ENCODE measurements at regions not wholly inside any gene's neighbourhood (a gene's known extent, or its start where the extent isn't known, plus 50 kb on each side); places are given as distances from the start of the nearest gene placed in this dataset.
"Not testable (repeated sequence)": the region's sequence is repeated elsewhere in the genome, so short reads cannot be mapped to it uniquely, and the experiment has no call there.

DNA sequence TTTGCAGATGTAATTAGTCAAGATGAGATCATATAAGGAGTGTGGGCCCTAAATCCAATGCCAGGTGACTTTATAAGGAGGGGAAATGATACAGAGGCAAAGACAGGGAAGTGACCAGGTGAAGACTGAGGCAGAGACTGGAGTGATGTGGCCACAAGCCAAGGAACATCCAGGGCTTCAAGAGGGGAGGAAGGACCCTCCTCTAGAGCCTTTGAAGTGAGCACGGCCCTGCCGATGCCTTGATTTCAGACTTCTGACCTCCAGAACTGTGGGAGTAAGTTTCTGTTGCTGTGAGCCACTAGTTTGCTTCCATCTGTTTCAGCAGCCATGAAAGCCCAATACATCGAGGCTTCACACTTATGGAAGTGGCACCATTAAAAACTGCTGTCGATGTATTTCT, 78.7 kb downstream of the SHANK2 start:
- no peaks in the 10 kb centered on the region for H3K4me1 Mint-ChIP-seq
- no peak overlapping the region for H3K27ac Mint-ChIP-seq
- H3K9me3 Mint-ChIP-seq: peaks cover 2% of the 10 kb centered on the region
- no peak overlapping the region for H3K4me3 Mint-ChIP-seq
- ATAC-seq (ENCODE audit: low read depth) (no peak), DNase-seq (no peak)
- H3K36me3 Mint-ChIP-seq: peaks cover 2% of the 10 kb centered on the region
- no peaks in the 10 kb centered on the region for H3K27me3 Mint-ChIP-seq
- POLR2A ChIA-PET: no interaction called here

DNA sequence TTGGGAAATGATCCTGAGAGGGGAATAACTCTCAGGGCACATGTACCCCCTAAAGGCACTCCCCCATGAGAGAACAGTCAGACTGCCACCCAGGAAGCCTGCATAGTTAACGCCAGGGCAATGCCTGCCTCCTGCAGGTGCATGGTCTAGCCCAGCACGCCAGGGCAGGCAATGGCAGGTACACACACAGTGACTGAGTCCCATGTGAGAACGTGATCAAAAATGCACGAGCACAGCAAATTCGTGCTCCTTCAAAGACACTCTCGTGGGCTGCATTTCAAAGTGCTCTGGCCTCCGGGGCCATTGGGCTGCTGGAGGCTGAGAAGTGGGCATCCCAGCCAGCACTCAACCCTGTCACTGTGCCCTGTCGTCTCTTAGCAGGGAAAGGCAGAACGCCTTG, 79.7 kb downstream of the SHANK2 start:
- H3K36me3 Mint-ChIP-seq: peaks cover 2% of the 10 kb centered on the region
- no peak overlapping the region for H3K27ac Mint-ChIP-seq
- no peak overlapping the region for H3K4me3 Mint-ChIP-seq
- no peaks in the 10 kb centered on the region for H3K27me3 Mint-ChIP-seq
- ATAC-seq (ENCODE audit: low read depth) (no peak), DNase-seq (no peak)
- H3K4me1 Mint-ChIP-seq: no peaks in the 10 kb centered on the region
- peaks cover 2% of the 10 kb centered on the region for H3K9me3 Mint-ChIP-seq
- POLR2A ChIA-PET: interaction anchor here (0.7 kb wide), 1 partner anchor 9 kb away, joined by 4 read pairs; no protein-coding TSS in a partner anchor

DNA sequence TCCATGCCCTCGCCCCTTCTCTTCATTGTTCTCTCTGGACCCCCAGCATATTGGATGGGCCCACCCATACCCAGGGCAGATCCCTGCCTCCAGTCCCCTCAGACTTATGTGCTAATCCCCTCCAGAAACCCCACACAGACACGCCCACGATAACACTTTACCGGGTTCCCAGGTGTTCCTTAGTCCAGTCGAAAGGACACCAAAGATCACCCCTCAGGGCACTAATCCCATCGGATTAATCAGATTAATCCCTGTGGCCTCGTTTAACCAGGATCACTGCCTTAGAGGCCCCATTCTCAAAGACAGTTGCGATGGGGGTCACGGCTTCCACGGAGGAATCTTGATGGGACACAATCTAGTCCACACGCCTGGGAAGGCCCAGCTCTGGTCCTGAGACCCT, 80.8 kb downstream of the SHANK2 start:
- Mint-ChIP-seq H3K27ac (no peak overlapping the region), H3K9me3 (peaks cover 2% of the 10 kb centered on the region), H3K27me3 (no peaks in the 10 kb centered on the region), H3K36me3 (peaks cover 2% of the 10 kb centered on the region), H3K4me3 (no peak overlapping the region), H3K4me1 (no peaks in the 10 kb centered on the region)
- DNase-seq: no peak
- ATAC-seq (ENCODE audit: low read depth): no peak
- POLR2A ChIA-PET: no interaction called here

- Mint-ChIP-seq H3K27ac (no peak overlapping the region), H3K27me3 (no peaks in the 10 kb centered on the region), H3K4me3 (no peak overlapping the region), H3K9me3 (peaks cover 2% of the 10 kb centered on the region), H3K36me3 (peaks cover 2% of the 10 kb centered on the region), H3K4me1 (no peaks in the 10 kb centered on the region)
- DNase-seq (no peak), ATAC-seq (ENCODE audit: low read depth) (no peak)
- POLR2A ChIA-PET: no interaction called here
These were observed 81.6 kb downstream of the SHANK2 start for GRCh38 chr11:71170624-71171423.

GRCh38 chr11:71169313-71169712, 83.1 kb downstream of the SHANK2 start:
- ATAC-seq (ENCODE audit: low read depth) (no peak), DNase-seq (no peak)
- H3K27me3 Mint-ChIP-seq: no peaks in the 10 kb centered on the region
- H3K4me1 Mint-ChIP-seq: no peaks in the 10 kb centered on the region
- H3K4me3 Mint-ChIP-seq: no peak overlapping the region
- no peaks in the 10 kb centered on the region for H3K36me3 Mint-ChIP-seq
- no peak overlapping the region for H3K27ac Mint-ChIP-seq
- POLR2A ChIA-PET: no interaction called here
- H3K9me3 Mint-ChIP-seq: no peaks in the 10 kb centered on the region

GRCh38 chr11:71167814-71168213, 84.6 kb downstream of the SHANK2 start:
- H3K27ac Mint-ChIP-seq; H3K4me1 Mint-ChIP-seq; H3K36me3 Mint-ChIP-seq; ATAC-seq (ENCODE audit: low read depth); H3K9me3 Mint-ChIP-seq; DNase-seq; H3K4me3 Mint-ChIP-seq; H3K27me3 Mint-ChIP-seq; POLR2A ChIA-PET: not testable (repeated sequence)

- Mint-ChIP-seq H3K27me3 (no peaks in the 10 kb centered on the region), H3K4me3 (no peak overlapping the region), H3K36me3 (no peaks in the 10 kb centered on the region), H3K9me3 (no peaks in the 10 kb centered on the region), H3K27ac (no peak overlapping the region), H3K4me1 (no peaks in the 10 kb centered on the region)
- ATAC-seq (ENCODE audit: low read depth) (no peak), DNase-seq (no peak)
- POLR2A ChIA-PET: interaction anchor here (0.7 kb wide), 1 partner anchor 964 kb away, joined by 6 read pairs; no protein-coding TSS in a partner anchor
These were observed 86.6 kb downstream of the SHANK2 start for GRCh38 chr11:71165771-71166170.

GRCh38 chr11:71164621-71165020, 87.8 kb downstream of the SHANK2 start:
- Mint-ChIP-seq H3K9me3 (no peaks in the 10 kb centered on the region), H3K4me1 (no peaks in the 10 kb centered on the region), H3K4me3 (no peak overlapping the region), H3K36me3 (no peaks in the 10 kb centered on the region), H3K27me3 (no peaks in the 10 kb centered on the region), H3K27ac (no peak overlapping the region)
- DNase-seq (no peak), ATAC-seq (ENCODE audit: low read depth) (no peak)
- POLR2A ChIA-PET: no interaction called here

GRCh38 chr11:71164186-71164585, 88.2 kb downstream of the SHANK2 start:
- Mint-ChIP-seq H3K4me3 (no peak overlapping the region), H3K27me3 (no peaks in the 10 kb centered on the region), H3K36me3 (no peaks in the 10 kb centered on the region), H3K9me3 (no peaks in the 10 kb centered on the region), H3K27ac (no peak overlapping the region), H3K4me1 (no peaks in the 10 kb centered on the region)
- DNase-seq (no peak), ATAC-seq (ENCODE audit: low read depth) (no peak)
- POLR2A ChIA-PET: interaction anchor here (0.6 kb wide), 1 partner anchor 8 kb away, joined by 4 read pairs; no protein-coding TSS in a partner anchor

GRCh38 chr11:71163371-71163770, 89.0 kb downstream of the SHANK2 start:
- Mint-ChIP-seq H3K36me3 (no peaks in the 10 kb centered on the region), H3K27me3 (no peaks in the 10 kb centered on the region), H3K9me3 (no peaks in the 10 kb centered on the region), H3K4me3 (no peak overlapping the region), H3K27ac (no peak overlapping the region), H3K4me1 (no peaks in the 10 kb centered on the region)
- POLR2A ChIA-PET: interaction anchor here (0.6 kb wide), 1 partner anchor 9 kb away, joined by 4 read pairs; no protein-coding TSS in a partner anchor
- no peak for ATAC-seq (ENCODE audit: low read depth)
- no peak for DNase-seq

GRCh38 chr11:71158936-71159335, 93.4 kb downstream of the SHANK2 start:
- POLR2A ChIA-PET: no interaction called here
- H3K36me3 Mint-ChIP-seq: no peaks in the 10 kb centered on the region

GRCh38 chr11:71157676-71158075, 94.7 kb downstream of the SHANK2 start:
- H3K4me1 Mint-ChIP-seq; DNase-seq; H3K36me3 Mint-ChIP-seq; H3K4me3 Mint-ChIP-seq; H3K9me3 Mint-ChIP-seq; ATAC-seq (ENCODE audit: low read depth); H3K27ac Mint-ChIP-seq; POLR2A ChIA-PET: not testable (repeated sequence)
- H3K27me3 Mint-ChIP-seq: peaks cover 11% of the 10 kb centered on the region

More at GRCh38 chr11:71158936-71159335, 93.4 kb downstream of the SHANK2 start:
- Mint-ChIP-seq H3K27me3 (peaks cover 2% of the 10 kb centered on the region), H3K4me1 (no peaks in the 10 kb centered on the region), H3K27ac (no peak overlapping the region), H3K4me3 (no peak overlapping the region), H3K9me3 (no peaks in the 10 kb centered on the region)
- no peak for ATAC-seq (ENCODE audit: low read depth)
- no peak for DNase-seq

GRCh38 chr11:71156301-71156700, 96.1 kb downstream of the SHANK2 start:
- Mint-ChIP-seq H3K27ac (no peak overlapping the region), H3K27me3 (peaks cover 15% of the 10 kb centered on the region), H3K4me3 (no peak overlapping the region), H3K36me3 (no peaks in the 10 kb centered on the region), H3K4me1 (no peaks in the 10 kb centered on the region), H3K9me3 (no peaks in the 10 kb centered on the region)
- POLR2A ChIA-PET: no interaction called here
- ATAC-seq (ENCODE audit: low read depth) (no peak), DNase-seq (no peak)

DNA sequence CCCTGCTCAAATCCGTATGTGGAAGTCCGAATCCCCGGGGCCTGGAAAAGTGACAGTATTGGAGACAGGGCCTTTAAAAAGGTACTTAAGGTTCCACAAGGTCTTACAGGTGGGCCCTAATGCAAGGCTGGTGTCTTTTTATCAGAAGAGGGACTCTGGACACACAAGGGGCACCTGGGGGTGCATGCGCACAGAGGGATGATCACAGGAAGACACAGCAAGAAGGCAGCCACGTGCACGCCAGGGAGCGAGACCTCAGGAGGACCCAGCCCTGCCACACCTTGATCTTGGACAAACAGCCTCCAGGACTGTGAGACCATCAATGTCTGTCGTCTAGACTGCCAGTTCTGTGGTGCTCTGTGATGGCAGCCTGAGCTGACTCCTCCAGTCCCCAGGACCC, 96.5 kb downstream of the SHANK2 start:
- H3K27ac Mint-ChIP-seq: no peak overlapping the region
- POLR2A ChIA-PET: no interaction called here

More for the DNA sequence above, 96.5 kb downstream of the SHANK2 start:
- Mint-ChIP-seq H3K36me3 (no peaks in the 10 kb centered on the region), H3K4me3 (no peak overlapping the region), H3K9me3 (no peaks in the 10 kb centered on the region), H3K4me1 (no peaks in the 10 kb centered on the region), H3K27me3 (peaks cover 15% of the 10 kb centered on the region)
- DNase-seq: no peak
- no peak for ATAC-seq (ENCODE audit: low read depth)

All from activated naive CD8-positive, alpha-beta T cell treated with anti-CD3 and anti-CD28 coated beads, Interleukin-2, amount 10 ng/mL, durations not matched to agents 7 days and 5 days (primary cell).